ENCODE measurements at regions not wholly inside any gene's neighbourhood (a gene's known extent, or its start where the extent isn't known, plus 50 kb on each side); places are given as distances from the start of the nearest gene placed in this dataset.
A peak's percentile ranks its signal among the peaks of the same experiment; 100 is the strongest.

DNA sequence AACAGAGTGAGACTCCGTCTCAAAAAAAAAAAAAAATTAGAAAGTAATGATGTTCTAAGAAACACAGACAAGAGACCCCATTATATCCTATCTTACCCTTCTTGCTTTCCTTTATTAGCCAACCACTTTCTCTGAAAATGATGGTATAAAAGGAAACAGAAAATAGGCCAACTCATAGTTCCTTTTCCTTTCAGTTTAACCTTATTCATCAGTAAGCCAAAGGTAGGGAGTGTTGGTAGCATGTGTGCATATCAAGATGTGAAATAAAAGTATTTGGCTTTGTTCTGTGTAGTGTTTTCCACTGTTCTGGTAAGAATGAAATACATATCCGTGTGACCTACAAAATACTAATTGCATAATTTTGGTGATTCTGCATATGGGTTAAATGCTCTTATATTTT lies 266.6 kb downstream of the ZNF674 start:
- TF ChIP-seq, protein P1, sequence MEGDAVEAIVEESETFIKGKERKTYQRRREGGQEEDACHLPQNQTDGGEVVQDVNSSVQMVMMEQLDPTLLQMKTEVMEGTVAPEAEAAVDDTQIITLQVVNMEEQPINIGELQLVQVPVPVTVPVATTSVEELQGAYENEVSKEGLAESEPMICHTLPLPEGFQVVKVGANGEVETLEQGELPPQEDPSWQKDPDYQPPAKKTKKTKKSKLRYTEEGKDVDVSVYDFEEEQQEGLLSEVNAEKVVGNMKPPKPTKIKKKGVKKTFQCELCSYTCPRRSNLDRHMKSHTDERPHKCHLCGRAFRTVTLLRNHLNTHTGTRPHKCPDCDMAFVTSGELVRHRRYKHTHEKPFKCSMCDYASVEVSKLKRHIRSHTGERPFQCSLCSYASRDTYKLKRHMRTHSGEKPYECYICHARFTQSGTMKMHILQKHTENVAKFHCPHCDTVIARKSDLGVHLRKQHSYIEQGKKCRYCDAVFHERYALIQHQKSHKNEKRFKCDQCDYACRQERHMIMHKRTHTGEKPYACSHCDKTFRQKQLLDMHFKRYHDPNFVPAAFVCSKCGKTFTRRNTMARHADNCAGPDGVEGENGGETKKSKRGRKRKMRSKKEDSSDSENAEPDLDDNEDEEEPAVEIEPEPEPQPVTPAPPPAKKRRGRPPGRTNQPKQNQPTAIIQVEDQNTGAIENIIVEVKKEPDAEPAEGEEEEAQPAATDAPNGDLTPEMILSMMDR (IDR thresholded peaks at IDR 0.05; ENCODE audit: unreplicated experiment), result no peak
- Mint-ChIP-seq H3K4me3 (ENCODE audit: unreplicated experiment) (no peak overlapping the region), H3K27me3 (ENCODE audit: insufficient read depth, unreplicated experiment) (no peaks in the 10 kb centered on the region), H3K4me1 (ENCODE audit: insufficient read depth, unreplicated experiment) (peaks cover 6% of the 10 kb centered on the region), H3K36me3 (ENCODE audit: insufficient read depth, unreplicated experiment) (peaks cover 6% of the 10 kb centered on the region), H3K27ac (ENCODE audit: low read depth, unreplicated experiment) (no peak overlapping the region), H3K9me3 (ENCODE audit: unreplicated experiment) (no peaks in the 10 kb centered on the region)
- intact Hi-C loops (cut with micrococcal nuclease), result no loop called here
- BruUV-seq (replicated peaks), result no TSS peak
- CTCF ChIA-PET, result no interaction called here
- POLR2A ChIA-PET, result interaction anchor here (0.9 to 1.1 kb wide), 2 partner anchors 9 to 18 kb away, joined by 3 read pairs; no protein-coding TSS in a partner anchor
- no peak for DNase-seq (ENCODE audit: unreplicated experiment)

DNA sequence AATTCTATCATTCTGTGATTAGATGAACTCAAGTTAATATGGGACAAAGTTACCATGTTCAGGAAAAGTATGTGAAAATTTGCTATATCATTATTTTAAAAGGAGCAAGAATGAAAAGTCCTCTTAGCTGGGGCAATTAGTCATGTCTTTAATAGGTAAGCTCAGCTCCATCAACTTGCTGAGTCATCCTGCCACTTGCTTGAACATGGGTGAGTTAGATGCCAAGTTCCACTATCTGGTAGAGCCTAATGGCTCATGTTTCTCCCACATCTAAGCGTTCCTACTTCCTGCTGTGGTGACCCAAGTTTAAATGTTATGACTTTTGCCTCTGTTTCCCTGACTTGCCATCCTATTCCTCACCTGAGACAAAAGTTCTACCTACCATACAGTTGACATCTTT lies 276.8 kb downstream of the ZNF674 start:
- ChIA-PET POLR2A (interaction anchor here (0.9 to 2.0 kb wide), 5 partner anchors 8 to 417 kb away, joined by 3 to 11 read pairs (median 3); no protein-coding TSS in a partner anchor), CTCF (interaction anchor here (0.6 kb wide), 1 partner anchor 103 kb away, joined by 4 read pairs; no protein-coding TSS in a partner anchor)
- DNase-seq (ENCODE audit: unreplicated experiment), result peak; percentile 83
- no peak overlapping the region for H3K27ac Mint-ChIP-seq (ENCODE audit: low read depth, unreplicated experiment)
- H3K9me3 Mint-ChIP-seq (ENCODE audit: unreplicated experiment), result no peaks in the 10 kb centered on the region
- peaks cover 6% of the 10 kb centered on the region for H3K4me1 Mint-ChIP-seq (ENCODE audit: insufficient read depth, unreplicated experiment)
- no TSS peak for BruUV-seq (replicated peaks)
- H3K4me3 Mint-ChIP-seq (ENCODE audit: unreplicated experiment), result no peak overlapping the region
- TF ChIP-seq, protein P1 (IDR thresholded peaks at IDR 0.05; ENCODE audit: unreplicated experiment), result no peak
- H3K27me3 Mint-ChIP-seq (ENCODE audit: insufficient read depth, unreplicated experiment), result peaks cover 11% of the 10 kb centered on the region
- intact Hi-C loops (cut with micrococcal nuclease), result no loop called here
- H3K36me3 Mint-ChIP-seq (ENCODE audit: insufficient read depth, unreplicated experiment), result no peaks in the 10 kb centered on the region

DNA sequence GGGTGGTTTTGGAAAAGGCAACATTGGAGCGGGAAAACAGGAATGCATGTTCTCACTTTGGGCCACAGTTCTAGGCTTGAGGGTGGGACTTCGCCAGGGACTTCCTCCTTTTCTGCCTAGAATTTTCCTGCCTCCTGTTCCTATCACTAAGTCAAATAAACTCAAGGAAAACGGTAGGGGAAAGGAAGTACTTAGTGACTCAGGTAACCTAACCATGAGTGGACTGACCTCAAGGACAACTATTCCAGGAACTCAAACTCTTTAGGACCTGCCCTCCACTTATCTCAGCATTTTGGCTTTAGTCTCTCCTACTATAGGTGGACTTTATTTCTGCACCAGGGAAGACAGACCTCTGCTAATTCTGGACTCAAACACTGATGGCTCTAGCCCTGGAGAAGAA lies 281.7 kb downstream of the ZNF674 start:
- no peaks in the 10 kb centered on the region for H3K9me3 Mint-ChIP-seq (ENCODE audit: unreplicated experiment)
- no peaks in the 10 kb centered on the region for H3K36me3 Mint-ChIP-seq (ENCODE audit: insufficient read depth, unreplicated experiment)
- TF ChIP-seq, protein P1 (IDR thresholded peaks at IDR 0.05; ENCODE audit: unreplicated experiment), result no peak
- peaks cover 17% of the 10 kb centered on the region for H3K4me1 Mint-ChIP-seq (ENCODE audit: insufficient read depth, unreplicated experiment)
- no peak overlapping the region for H3K4me3 Mint-ChIP-seq (ENCODE audit: unreplicated experiment)
- no peak overlapping the region for H3K27ac Mint-ChIP-seq (ENCODE audit: low read depth, unreplicated experiment)
- intact Hi-C loops (cut with micrococcal nuclease), result loop anchor here (5.0 kb wide), 1 partner anchor 411 kb away; no protein-coding TSS in a partner anchor
- H3K27me3 Mint-ChIP-seq (ENCODE audit: insufficient read depth, unreplicated experiment), result peaks cover 33% of the 10 kb centered on the region
- no peak for DNase-seq (ENCODE audit: unreplicated experiment)
- POLR2A ChIA-PET, result interaction anchor here (1.1 kb wide), 1 partner anchor 79 kb away, joined by 3 read pairs; no protein-coding TSS in a partner anchor
- no TSS peak for BruUV-seq (replicated peaks)
- CTCF ChIA-PET, result no interaction called here

DNA sequence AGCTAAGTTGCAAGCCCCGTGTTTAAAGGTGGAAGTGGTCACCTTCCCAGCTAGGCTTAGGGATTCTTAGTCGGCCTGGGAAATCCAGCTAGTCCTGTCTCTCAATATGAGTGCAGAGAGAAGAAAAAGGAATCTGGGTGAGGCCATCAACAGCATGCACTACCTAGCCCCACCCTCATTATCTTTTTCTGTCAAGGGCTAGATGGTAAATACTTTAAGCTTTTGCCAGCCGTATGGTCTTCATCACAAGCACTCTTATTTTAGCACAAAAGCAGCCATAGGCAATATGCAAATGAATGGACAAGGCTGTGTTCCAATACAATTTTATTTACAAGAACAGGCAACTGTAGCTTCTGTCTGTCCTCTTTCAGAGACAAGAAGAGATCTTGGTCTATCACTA lies 282.9 kb downstream of the ZNF674 start:
- no TSS peak for BruUV-seq (replicated peaks)
- H3K27me3 Mint-ChIP-seq (ENCODE audit: insufficient read depth, unreplicated experiment), result peaks cover 27% of the 10 kb centered on the region
- no peaks in the 10 kb centered on the region for H3K9me3 Mint-ChIP-seq (ENCODE audit: unreplicated experiment)
- DNase-seq (ENCODE audit: unreplicated experiment), result no peak
- peaks cover 16% of the 10 kb centered on the region for H3K4me1 Mint-ChIP-seq (ENCODE audit: insufficient read depth, unreplicated experiment)
- ChIA-PET POLR2A (interaction anchor here (0.6 to 3.4 kb wide), 7 partner anchors 34 to 415 kb away, joined by 3 to 39 read pairs (median 4); no protein-coding TSS in a partner anchor), CTCF (interaction anchor here (0.6 to 1.9 kb wide), 4 partner anchors 26 to 460 kb away, joined by 3 to 7 read pairs (median 5); no protein-coding TSS in a partner anchor)
- intact Hi-C loops (cut with micrococcal nuclease), result loop anchor here (5.0 kb wide), 1 partner anchor 410 kb away; no protein-coding TSS in a partner anchor
- no peak overlapping the region for H3K27ac Mint-ChIP-seq (ENCODE audit: low read depth, unreplicated experiment)
- TF ChIP-seq, protein P1 (IDR thresholded peaks at IDR 0.05; ENCODE audit: unreplicated experiment), result no peak
- H3K4me3 Mint-ChIP-seq (ENCODE audit: unreplicated experiment), result no peak overlapping the region
- no peaks in the 10 kb centered on the region for H3K36me3 Mint-ChIP-seq (ENCODE audit: insufficient read depth, unreplicated experiment)
